HepG2 (cell line): ENCODE measurements at regions not wholly inside any gene's neighbourhood (a gene's known extent, or its start where the extent isn't known, plus 50 kb on each side); places are given as distances from the start of the nearest gene placed in this dataset.

Source experiments
- ATAC-seq: fragments of 200-7000 bp; cut with Tn5 transposase; 3 replicates; pipeline ENCODE4 v1.9.1; 2020; ENCODE audit warnings: mild to moderate bottlenecking, moderate library complexity
- BruUV-seq: library from RNA; stranded (reverse); fragments of 400-500 nt; replicated peaks from 2 replicates; lab custom pipeline; 2021; lab: Mats Ljungman, UMichigan
- CTCF ChIA-PET: fragments of 300-600 bp; formaldehyde crosslinking; extraction: SDS; loops from one replicate; lab custom pipeline; 2021; ENCODE audit warnings: low total read pairs, inconsistent platforms, low intra/inter-chr PET ratio; lab: Yijun Ruan, JAX
- POLR2A ChIA-PET: fragments of 350-600 bp; sonication (Branson Sonifier 250); formaldehyde crosslinking; loops from one replicate; lab custom pipeline; 2020; ENCODE audit warnings: antibody characterized with exemption, inconsistent platforms; lab: Yijun Ruan, JAX
- DNase-seq: peaks from one replicate; pipeline ENCODE4 v3.0.0-alpha.2; 2015; ENCODE audit warnings: low spot score
- FAIRE-seq: peaks from 3 replicates; lab custom pipeline; 2011; peaks lifted over from hg19 to GRCh38; lab: Jason Lieb, UNC
- H2AFZ ChIP-seq: one replicate; pipeline ENCODE4 v1.6.1; 2011; ENCODE audit warnings: low read length, inconsistent platforms
- H3K27ac ChIP-seq: fragments of 300-600 bp; 3 replicates; pipeline ENCODE4 v1.8.0; 2011; ENCODE audit warnings: mixed run types, mild to moderate bottlenecking, mixed read lengths, low read length, inconsistent platforms; ENCODE audit not compliant: insufficient read depth; ENCODE audit errors: extremely low read length
- H3K27me3 ChIP-seq, 2 experiments: fragments of 200-600 bp in 1 of 2; 2 replicates in 1 of 2; 3 replicates in 1 of 2; pipeline versions ENCODE4 v1.6.0 to v1.8.0; 2011; ENCODE audit warnings: low read length in 2 of 2, mild to moderate bottlenecking in 2 of 2, moderate library complexity in 2 of 2, inconsistent platforms in 1 of 2; ENCODE audit not compliant: insufficient read depth in 2 of 2, control insufficient read depth in 1 of 2
- H3K36me3 ChIP-seq, 2 experiments: fragments of 200-600 bp in 1 of 2; replicated peaks in 1 of 2; 2 replicates in 1 of 2; 3 replicates in 1 of 2; pipeline versions ENCODE4 v1.5.1 to v1.8.0; 2011; ENCODE audit warnings: low read length in 2 of 2, inconsistent platforms in 1 of 2; ENCODE audit not compliant: insufficient read depth in 2 of 2, control insufficient read depth in 1 of 2
- H3K4me1 ChIP-seq: 2 replicates; pipeline ENCODE4 v1.5.1; 2012; ENCODE audit warnings: low read length, inconsistent platforms; ENCODE audit not compliant: insufficient read depth
- H3K4me2 ChIP-seq: 2 replicates; pipeline ENCODE4 v1.6.0; 2011; ENCODE audit warnings: low read depth, low read length, inconsistent platforms
- H3K4me3 ChIP-seq, 3 experiments: fragments of 200-600 bp in 1 of 3; sonication (generic), shearing (Covaris generic) in 1 of 3; replicated peaks in 1 of 3; 2 replicates each; pipeline ENCODE4 v1.5.1; 2011 to 2016; ENCODE audit warnings: low read length in 3 of 3, inconsistent platforms in 2 of 3, low read depth in 2 of 3, mild to moderate bottlenecking in 2 of 3, control low read depth in 1 of 3, mixed read lengths in 1 of 3; ENCODE audit not compliant: insufficient read depth in 1 of 3
- H3K79me2 ChIP-seq: one replicate; pipeline ENCODE4 v1.6.1; 2011; ENCODE audit warnings: low read length, inconsistent platforms; ENCODE audit not compliant: insufficient read depth
- H3K9ac ChIP-seq: 2 replicates; pipeline ENCODE4 v1.6.0; 2011; ENCODE audit warnings: mild to moderate bottlenecking, low read depth, low read length, inconsistent platforms; ENCODE audit not compliant: insufficient read depth
- H3K9me3 ChIP-seq: 2 replicates; pipeline ENCODE4 v1.5.1; 2012; ENCODE audit warnings: mild to moderate bottlenecking, low read length
- H4K20me1 ChIP-seq: 2 replicates; pipeline ENCODE4 v1.6.0; 2011; ENCODE audit warnings: inconsistent platforms, mild to moderate bottlenecking, low read length, moderate library complexity; ENCODE audit not compliant: insufficient read depth
- NCOR1 ChIP-seq: fragments of 200-600 bp; sonication (generic); IDR thresholded peaks from 2 replicates; pipeline ENCODE4 v1.7.0; 2017; ENCODE audit warnings: antibody characterized with exemption, low read length, borderline replicate concordance
- SMAD9 ChIP-seq: sonication (generic); formaldehyde crosslinking; IDR thresholded peaks from 2 replicates; pipeline ENCODE4 v1.5.1; 2020; ENCODE audit warnings: mild to moderate bottlenecking, missing genetic modification reagents
- ZFP41 ChIP-seq: sonication (generic); formaldehyde crosslinking; IDR thresholded peaks from 2 replicates; pipeline ENCODE4 v1.4.0; 2020; ENCODE audit warnings: mild to moderate bottlenecking, missing genetic modification reagents, borderline replicate concordance
- ZSCAN30 ChIP-seq: sonication (generic); formaldehyde crosslinking; IDR thresholded peaks from 2 replicates; pipeline ENCODE4 v1.5.0; 2020; ENCODE audit warnings: mild to moderate bottlenecking, missing genetic modification reagents
- WGBS: methylation state at CpG from one replicate; pipeline ENCODE4 v1.1.6; 2017; ENCODE audit warnings: low lambda C conversion rate; 5-methylcytosine and 5-hydroxymethylcytosine counted together
- in situ Hi-C: cut with HindIII; loops from 2 replicates; pipeline ENCODE4 v1.10.0; 2017; ENCODE audit warnings: low pct_unique_long_range_greater_than_20kb; ENCODE audit not compliant: extremely low pct_ligation_motif_present
- intact Hi-C: fragments of 100-400 bp; cut with micrococcal nuclease; formaldehyde crosslinking; loops from one replicate; pipeline ENCODE4 v1.10.0; 2022; ENCODE audit not compliant: unreplicated experiment
- TF ChIP-seq, protein P1 (sequence below): sonication (generic); formaldehyde crosslinking; IDR thresholded peaks from 2 replicates; pipeline ENCODE4 v1.4.0; 2020; ENCODE audit warnings: mild to moderate bottlenecking, missing genetic modification reagents
- TF ChIP-seq, protein P2 (sequence below): sonication (generic); formaldehyde crosslinking; IDR thresholded peaks from 2 replicates; pipeline ENCODE4 v1.4.0; 2020; ENCODE audit warnings: missing genetic modification reagents, mild to moderate bottlenecking, borderline replicate concordance
- TF ChIP-seq, protein P3 (sequence below): IDR thresholded peaks from 2 replicates; pipeline ENCODE4 v1.6.1; 2016; ENCODE audit warnings: low read depth, control low read depth
- TF ChIP-seq, protein P4 (sequence below): IDR thresholded peaks from 2 replicates; pipeline ENCODE4 v1.6.1; 2012; ENCODE audit warnings: inconsistent platforms
- TF ChIP-seq, protein P5 (sequence below): sonication (generic); formaldehyde crosslinking; IDR thresholded peaks from 2 replicates; pipeline ENCODE4 v1.5.0; 2020; ENCODE audit warnings: mild to moderate bottlenecking, missing genetic modification reagents

DNA sequence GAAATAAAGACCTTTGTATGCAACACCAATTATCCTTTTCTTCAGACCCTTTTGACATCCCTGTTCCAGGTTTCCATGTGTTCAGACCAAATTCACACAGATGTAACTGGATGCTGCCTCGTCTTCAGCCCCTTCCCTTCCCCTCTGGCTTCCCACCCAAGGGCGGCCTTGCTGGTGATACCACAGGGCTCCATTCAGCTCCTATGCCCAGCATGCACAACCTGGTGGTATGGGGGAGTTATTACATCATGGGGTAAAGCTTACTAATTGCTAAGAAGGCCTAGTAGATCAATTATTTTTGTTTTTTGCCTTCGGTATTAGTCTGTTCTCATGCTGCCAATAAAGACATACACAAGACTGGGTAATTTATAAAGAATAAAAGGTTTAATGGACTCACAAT, 317.0 kb upstream of the CXXC4 start (continued):
- TF ChIP-seq, protein P1, sequence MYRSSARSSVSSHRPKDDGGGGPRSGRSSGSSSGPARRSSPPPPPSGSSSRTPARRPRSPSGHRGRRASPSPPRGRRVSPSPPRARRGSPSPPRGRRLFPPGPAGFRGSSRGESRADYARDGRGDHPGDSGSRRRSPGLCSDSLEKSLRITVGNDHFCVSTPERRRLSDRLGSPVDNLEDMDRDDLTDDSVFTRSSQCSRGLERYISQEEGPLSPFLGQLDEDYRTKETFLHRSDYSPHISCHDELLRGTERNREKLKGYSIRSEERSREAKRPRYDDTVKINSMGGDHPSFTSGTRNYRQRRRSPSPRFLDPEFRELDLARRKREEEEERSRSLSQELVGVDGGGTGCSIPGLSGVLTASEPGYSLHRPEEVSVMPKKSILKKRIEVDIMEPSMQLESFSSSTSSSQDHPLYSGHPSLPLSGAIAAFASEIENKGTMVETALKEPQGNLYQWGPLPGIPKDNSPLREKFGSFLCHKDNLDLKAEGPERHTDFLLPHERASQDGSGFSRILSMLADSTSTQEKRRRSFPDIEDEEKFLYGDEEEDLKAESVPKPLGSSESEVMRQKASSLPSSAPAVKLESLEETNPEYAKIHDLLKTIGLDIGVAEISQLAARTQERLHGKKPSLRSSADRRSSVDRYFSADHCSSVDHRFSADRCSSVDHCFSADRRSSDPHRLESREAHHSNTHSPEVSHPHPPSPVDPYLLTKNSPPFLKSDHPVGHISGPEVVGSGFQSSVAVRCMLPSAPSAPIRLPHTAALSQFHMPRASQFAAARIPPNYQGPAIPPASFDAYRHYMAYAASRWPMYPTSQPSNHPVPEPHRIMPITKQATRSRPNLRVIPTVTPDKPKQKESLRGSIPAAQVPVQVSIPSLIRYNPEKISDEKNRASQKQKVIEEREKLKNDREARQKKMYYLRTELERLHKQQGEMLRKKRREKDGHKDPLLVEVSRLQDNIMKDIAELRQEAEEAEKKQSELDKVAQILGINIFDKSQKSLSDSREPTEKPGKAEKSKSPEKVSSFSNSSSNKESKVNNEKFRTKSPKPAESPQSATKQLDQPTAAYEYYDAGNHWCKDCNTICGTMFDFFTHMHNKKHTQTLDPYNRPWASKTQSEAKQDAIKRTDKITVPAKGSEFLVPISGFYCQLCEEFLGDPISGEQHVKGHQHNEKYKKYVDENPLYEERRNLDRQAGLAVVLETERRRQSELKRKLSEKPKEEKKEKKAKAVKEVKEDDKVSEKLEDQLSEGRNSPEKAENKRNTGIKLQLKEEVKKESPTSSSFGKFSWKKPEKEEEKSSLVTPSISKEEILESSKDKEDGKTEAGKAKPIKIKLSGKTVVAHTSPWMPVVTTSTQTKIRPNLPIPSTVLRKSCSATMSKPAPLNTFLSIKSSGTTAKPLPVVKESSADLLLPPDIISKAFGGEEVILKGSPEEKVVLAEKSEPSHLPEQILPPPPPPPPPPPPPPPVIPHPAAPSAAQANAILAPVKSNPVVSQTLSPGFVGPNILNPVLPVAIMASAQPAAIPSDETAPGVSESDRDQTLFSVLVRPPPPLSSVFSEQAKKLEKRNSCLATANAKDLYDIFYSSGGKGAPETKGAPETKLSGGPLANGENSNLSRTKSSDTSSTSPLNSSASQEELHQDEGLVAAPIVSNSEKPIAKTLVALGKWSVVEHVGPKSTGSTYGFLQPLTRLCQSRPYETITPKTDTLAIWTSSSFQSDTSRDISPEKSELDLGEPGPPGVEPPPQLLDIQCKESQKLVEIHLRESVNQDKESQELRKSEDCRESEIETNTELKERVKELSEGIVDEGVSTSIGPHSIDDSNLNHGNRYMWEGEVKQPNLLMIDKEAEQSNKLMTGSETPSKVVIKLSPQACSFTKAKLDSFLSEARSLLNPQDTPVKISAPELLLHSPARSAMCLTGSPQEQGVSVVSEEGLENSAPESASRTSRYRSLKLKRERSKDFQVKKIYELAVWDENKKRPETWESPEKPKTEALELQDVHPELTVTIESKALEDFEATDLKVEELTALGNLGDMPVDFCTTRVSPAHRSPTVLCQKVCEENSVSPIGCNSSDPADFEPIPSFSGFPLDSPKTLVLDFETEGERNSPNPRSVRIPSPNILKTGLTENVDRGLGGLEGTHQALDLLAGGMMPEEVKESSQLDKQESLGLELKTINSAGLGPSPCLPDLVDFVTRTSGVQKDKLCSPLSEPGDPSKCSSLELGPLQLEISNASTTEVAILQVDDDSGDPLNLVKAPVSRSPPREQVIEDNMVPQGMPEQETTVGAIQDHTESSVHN (CRISPR knock-in tag), result no peak
- TF ChIP-seq, all 625 proteins: peak for 2

DNA sequence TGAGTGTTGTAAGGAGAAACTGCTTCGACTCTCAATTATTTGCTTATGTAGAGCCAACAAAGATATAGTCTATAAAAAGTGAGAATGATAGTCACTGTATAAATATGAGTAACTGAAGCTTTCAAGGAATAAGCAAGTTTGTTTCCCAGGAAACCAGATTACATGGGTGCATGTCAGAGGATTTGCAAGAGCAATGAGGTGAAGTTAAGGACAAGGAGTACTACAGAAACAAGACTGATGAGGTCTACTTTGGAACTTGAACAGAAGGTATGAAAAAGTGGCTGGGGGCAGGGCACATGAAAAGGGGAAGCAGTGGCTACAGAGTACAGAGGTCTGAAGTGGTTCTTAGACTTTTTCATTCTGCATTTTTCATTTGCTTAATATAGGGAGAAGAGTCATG, 321.0 kb upstream of the CXXC4 start:
- no peaks in the 10 kb centered on the region for H3K9me3 ChIP-seq
- ATAC-seq (no peak), FAIRE-seq (no peak), DNase-seq (no peak)
- in situ Hi-C loops, result no loop called here
- BruUV-seq, result no TSS peak
- ChIA-PET POLR2A (no interaction called here), CTCF (no interaction called here)
- WGBS, result 0% methylated on average over 1 of the region's 1 CpG
- no peaks in the 10 kb centered on the region for H3K79me2 ChIP-seq
- H3K27me3 ChIP-seq, result no peaks in the 10 kb centered on the region
- no peak overlapping the region for H3K27ac ChIP-seq
- H3K4me3 ChIP-seq, result no peak overlapping the region
- no peaks in the 10 kb centered on the region for H3K36me3 ChIP-seq
- H3K9ac ChIP-seq, result no peak overlapping the region
- H3K4me2 ChIP-seq, result no peak overlapping the region
- H2AFZ ChIP-seq, result no peak overlapping the region
- intact Hi-C loops, result no loop called here
- no peaks in the 10 kb centered on the region for H4K20me1 ChIP-seq
- H3K4me1 ChIP-seq, result no peaks in the 10 kb centered on the region
- no peak for TF ChIP-seq ZFP41 (CRISPR knock-in tag)
- TF ChIP-seq, protein P2, sequence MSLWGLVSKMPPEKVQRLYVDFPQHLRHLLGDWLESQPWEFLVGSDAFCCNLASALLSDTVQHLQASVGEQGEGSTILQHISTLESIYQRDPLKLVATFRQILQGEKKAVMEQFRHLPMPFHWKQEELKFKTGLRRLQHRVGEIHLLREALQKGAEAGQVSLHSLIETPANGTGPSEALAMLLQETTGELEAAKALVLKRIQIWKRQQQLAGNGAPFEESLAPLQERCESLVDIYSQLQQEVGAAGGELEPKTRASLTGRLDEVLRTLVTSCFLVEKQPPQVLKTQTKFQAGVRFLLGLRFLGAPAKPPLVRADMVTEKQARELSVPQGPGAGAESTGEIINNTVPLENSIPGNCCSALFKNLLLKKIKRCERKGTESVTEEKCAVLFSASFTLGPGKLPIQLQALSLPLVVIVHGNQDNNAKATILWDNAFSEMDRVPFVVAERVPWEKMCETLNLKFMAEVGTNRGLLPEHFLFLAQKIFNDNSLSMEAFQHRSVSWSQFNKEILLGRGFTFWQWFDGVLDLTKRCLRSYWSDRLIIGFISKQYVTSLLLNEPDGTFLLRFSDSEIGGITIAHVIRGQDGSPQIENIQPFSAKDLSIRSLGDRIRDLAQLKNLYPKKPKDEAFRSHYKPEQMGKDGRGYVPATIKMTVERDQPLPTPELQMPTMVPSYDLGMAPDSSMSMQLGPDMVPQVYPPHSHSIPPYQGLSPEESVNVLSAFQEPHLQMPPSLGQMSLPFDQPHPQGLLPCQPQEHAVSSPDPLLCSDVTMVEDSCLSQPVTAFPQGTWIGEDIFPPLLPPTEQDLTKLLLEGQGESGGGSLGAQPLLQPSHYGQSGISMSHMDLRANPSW, result no peak
- TF ChIP-seq, protein P3, sequence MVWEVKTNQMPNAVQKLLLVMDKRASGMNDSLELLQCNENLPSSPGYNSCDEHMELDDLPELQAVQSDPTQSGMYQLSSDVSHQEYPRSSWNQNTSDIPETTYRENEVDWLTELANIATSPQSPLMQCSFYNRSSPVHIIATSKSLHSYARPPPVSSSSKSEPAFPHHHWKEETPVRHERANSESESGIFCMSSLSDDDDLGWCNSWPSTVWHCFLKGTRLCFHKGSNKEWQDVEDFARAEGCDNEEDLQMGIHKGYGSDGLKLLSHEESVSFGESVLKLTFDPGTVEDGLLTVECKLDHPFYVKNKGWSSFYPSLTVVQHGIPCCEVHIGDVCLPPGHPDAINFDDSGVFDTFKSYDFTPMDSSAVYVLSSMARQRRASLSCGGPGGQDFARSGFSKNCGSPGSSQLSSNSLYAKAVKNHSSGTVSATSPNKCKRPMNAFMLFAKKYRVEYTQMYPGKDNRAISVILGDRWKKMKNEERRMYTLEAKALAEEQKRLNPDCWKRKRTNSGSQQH (CRISPR knock-in tag), result no peak
- no peak for TF ChIP-seq ZSCAN30 (CRISPR knock-in tag)
- TF ChIP-seq SMAD9, result no peak
- no peak for TF ChIP-seq NCOR1
- TF ChIP-seq, protein P4, sequence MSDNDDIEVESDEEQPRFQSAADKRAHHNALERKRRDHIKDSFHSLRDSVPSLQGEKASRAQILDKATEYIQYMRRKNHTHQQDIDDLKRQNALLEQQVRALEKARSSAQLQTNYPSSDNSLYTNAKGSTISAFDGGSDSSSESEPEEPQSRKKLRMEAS, result no peak
- TF ChIP-seq, protein P5, sequence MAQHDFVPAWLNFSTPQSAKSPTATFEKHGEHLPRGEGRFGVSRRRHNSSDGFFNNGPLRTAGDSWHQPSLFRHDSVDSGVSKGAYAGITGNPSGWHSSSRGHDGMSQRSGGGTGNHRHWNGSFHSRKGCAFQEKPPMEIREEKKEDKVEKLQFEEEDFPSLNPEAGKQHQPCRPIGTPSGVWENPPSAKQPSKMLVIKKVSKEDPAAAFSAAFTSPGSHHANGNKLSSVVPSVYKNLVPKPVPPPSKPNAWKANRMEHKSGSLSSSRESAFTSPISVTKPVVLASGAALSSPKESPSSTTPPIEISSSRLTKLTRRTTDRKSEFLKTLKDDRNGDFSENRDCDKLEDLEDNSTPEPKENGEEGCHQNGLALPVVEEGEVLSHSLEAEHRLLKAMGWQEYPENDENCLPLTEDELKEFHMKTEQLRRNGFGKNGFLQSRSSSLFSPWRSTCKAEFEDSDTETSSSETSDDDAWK (CRISPR knock-in tag), result no peak
